OCI-M1 (cell line): ENCODE measurements at regions not wholly inside any gene's neighbourhood (a gene's known extent, or its start where the extent isn't known, plus 50 kb on each side); places are given as distances from the start of the nearest gene placed in this dataset.

Experiments
- DNase-seq: peaks from one replicate; lab custom pipeline; 2025; lab: John Stamatoyannopoulos, UW

- DNase-seq, result peak; percentile 4
Measured at GRCh38 chr7:23973264-23973663, 263.2 kb downstream of the STK31 start.

DNA sequence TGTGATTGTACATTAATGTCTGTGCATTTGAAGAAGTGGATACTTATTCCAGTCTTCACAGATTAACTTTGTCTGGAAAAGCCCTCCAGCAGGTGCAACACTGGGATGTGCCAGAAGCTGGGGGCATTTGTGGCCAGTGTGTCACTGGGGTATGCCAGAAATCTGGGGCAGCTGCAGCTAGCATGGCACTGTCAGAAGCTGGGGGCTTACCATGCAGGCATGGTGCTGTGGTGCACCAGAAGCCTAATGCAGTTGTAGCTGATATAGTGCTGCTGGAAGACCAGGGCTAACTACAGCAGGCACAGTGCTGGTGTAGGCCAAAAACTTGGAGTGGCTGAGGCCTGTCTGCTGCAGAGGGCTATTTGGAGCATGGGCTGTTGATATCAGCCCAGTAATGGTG, 270.1 kb downstream of the STK31 start:
- DNase-seq, result no peak

DNA sequence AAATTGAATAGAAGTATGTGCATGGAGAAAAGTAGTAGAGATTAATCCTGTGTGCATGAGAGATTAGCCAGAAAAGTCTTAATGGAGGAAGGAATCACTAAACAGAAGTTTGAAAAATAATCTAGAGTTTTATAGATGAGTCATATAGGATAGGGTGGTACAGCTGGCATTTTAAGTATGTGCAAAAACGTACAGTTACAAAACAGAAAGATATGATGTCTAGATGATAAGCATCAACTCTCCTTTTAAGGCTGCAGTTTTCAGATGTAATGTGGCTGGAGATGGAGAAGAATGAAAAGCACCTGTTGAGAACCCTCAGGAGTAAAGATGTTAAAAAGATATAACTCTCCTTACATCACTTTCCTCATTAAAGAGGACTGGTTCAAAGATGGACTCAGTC, 271.3 kb downstream of the STK31 start:
- DNase-seq, result no peak

- DNase-seq, result no peak
Measured at GRCh38 chr7:23981758-23982157, 271.7 kb downstream of the STK31 start.

GRCh38 chr7:24005517-24005916, 278.5 kb upstream of the NPY start:
- no peak for DNase-seq

- no peak for DNase-seq
Measured at GRCh38 chr7:24010495-24010894, 273.5 kb upstream of the NPY start.

GRCh38 chr7:24017519-24017918, 266.5 kb upstream of the NPY start:
- no peak for DNase-seq

GRCh38 chr7:24018331-24018730, 265.7 kb upstream of the NPY start:
- DNase-seq, result no peak

- no peak for DNase-seq
Measured at GRCh38 chr7:24019841-24020240, 264.1 kb upstream of the NPY start.

- DNase-seq, result no peak
Measured at GRCh38 chr7:24024276-24025068, 259.5 kb upstream of the NPY start.

- no peak for DNase-seq
Measured at GRCh38 chr7:24025094-24025493, 258.9 kb upstream of the NPY start.

DNA sequence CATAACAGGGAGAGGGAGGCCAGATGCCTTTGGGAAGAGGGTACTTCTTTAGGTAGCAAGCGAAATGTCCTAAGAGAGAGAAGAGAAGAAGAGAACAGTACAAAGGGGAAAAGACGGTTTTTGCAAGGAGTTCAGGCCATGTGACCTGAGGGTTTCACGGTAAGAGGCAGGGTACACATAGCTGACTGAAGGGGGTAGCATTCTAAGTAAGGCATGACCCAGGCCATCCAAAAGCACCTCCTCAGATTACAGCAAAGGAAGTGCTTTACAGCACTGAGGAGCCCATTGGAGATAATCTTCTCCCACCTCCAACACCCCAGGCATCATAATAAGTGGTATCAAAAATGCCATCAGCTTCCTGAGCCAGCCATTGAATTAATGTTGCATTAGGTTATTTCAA, 258.2 kb upstream of the NPY start:
- DNase-seq, result no peak

- DNase-seq, result no peak
Measured at GRCh38 chr7:24026351-24026750, 257.6 kb upstream of the NPY start.

GRCh38 chr7:24029068-24029467, 254.9 kb upstream of the NPY start:
- DNase-seq, result no peak

GRCh38 chr7:24034251-24034650, 249.7 kb upstream of the NPY start:
- no peak for DNase-seq

- no peak for DNase-seq
Measured at GRCh38 chr7:24035366-24036032, 248.5 kb upstream of the NPY start.

GRCh38 chr7:24036033-24036412, 248.0 kb upstream of the NPY start:
- DNase-seq, result peak; percentile 36

GRCh38 chr7:24038993-24039392, 245.0 kb upstream of the NPY start:
- no peak for DNase-seq

- no peak for DNase-seq
Measured at GRCh38 chr7:24039991-24040624, 243.9 kb upstream of the NPY start.

- no peak for DNase-seq
Measured at GRCh38 chr7:24042028-24042427, 242.0 kb upstream of the NPY start.

DNA sequence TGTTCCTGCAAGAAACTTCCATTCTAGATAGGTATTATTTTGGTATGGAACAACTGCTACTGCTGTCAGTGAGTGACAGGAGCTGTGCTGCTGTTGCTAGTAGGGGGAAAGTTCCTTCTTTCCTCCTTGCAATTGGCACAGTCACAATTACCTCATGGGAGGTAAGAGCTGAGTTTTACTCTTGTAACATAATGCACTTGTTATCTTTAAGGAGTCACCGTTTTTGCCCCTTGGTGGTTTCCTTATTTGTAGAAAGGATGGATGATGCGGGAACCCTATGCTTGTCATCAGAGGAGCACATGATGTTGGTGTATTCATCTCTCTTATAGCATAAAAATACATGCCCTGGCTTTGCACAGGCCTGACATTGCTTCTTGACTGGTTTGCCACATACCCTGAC, 234.7 kb upstream of the NPY start:
- DNase-seq, result no peak

- no peak for DNase-seq
Measured at GRCh38 chr7:24050991-24051560, 232.9 kb upstream of the NPY start.

DNA sequence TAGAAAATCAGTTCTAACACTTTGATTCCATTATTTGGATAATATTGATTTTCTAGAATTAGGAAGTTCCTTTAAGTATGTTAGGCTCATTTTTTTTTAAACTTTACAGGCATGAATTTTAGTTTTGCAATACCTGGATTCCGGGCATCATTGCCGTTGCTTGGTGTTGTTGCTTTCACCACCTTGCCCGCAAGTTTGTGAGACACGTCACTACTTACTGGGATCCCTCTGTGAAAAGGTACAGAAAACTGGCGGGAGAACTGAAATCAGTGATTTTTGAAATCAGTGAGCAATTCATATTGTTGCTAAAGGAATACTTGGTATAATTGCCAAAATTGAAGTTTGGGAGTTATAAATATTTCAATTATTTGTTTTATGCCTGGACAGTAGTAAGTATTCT, 232.3 kb upstream of the NPY start:
- no peak for DNase-seq
